ENCODE measurements at regions not wholly inside any gene's neighbourhood (a gene's known extent, or its start where the extent isn't known, plus 50 kb on each side); places are given as distances from the start of the nearest gene placed in this dataset.
A peak's percentile ranks its signal among the peaks of the same experiment; 100 is the strongest.

- Histone ChIP-seq H3K9me2 (replicated peaks; ENCODE audit: low read length) (no peaks in the 10 kb centered on the region), H3K4me3 (ENCODE audit: low read length) (peak overlapping the region; percentile 4; the same call in 1 of the 2 replicates), H3K4me2 (ENCODE audit: low read length) (peak overlapping the region; percentile 57), H3K79me2 (ENCODE audit: low read length) (no peaks in the 10 kb centered on the region), H3F3A (ENCODE audit: low read length, unreplicated experiment) (no peaks in the 10 kb centered on the region), H2AFZ (ENCODE audit: low read length) (peak overlapping the region; percentile 22), H3K4me1 (ENCODE audit: insufficient read depth, low read length) (peaks cover 3% of the 10 kb centered on the region; the same call in 1 of the 2 replicates), H3K27ac (ENCODE audit: low read length) (no peak overlapping the region), H3K36me3 (ENCODE audit: low read depth, low read length) (no peaks in the 10 kb centered on the region), H3K9me3 (ENCODE audit: low read length) (no peaks in the 10 kb centered on the region), H3K9ac (ENCODE audit: low read length) (no peak overlapping the region), H4K20me1 (ENCODE audit: low read length) (no peaks in the 10 kb centered on the region), H3K27me3 (ENCODE audit: low read length) (no peaks in the 10 kb centered on the region)
- ATAC-seq (peak; percentile 90), DNase-seq (peak; percentile 80)
- intact Hi-C loops (cut with micrococcal nuclease): loop anchor here (1.0 to 10.0 kb wide), 7 partner anchors 440 to 1096 kb away; no protein-coding TSS in a partner anchor
- no peak for TF ChIP-seq EZH2 (IDR thresholded peaks at IDR 0.05; ENCODE audit: low read length, unreplicated experiment)
- TF ChIP-seq CTCF (conservative IDR thresholded peaks at IDR 0.05; ENCODE audit: low read depth, low read length): peak; percentile 97
- POLR2A ChIA-PET (ENCODE audit: unreplicated experiment): no interaction called here
- no TSS peak for BruUV-seq (replicated peaks)
- CTCF ChIA-PET: interaction anchor here (0.7 to 1.2 kb wide), 2 partner anchors 441 to 454 kb away, joined by 3 to 5 read pairs; no protein-coding TSS in a partner anchor
These were observed 453.3 kb downstream of the KCNJ2 start for GRCh38 chr17:70622368-70623260.

GRCh38 chr17:70624211-70624610 lies 454.9 kb downstream of the KCNJ2 start:
- intact Hi-C loops (cut with micrococcal nuclease): loop anchor here (5.0 to 10.0 kb wide), 2 partner anchors 442 to 849 kb away; no protein-coding TSS in a partner anchor
- TF ChIP-seq CTCF (conservative IDR thresholded peaks at IDR 0.05; ENCODE audit: low read depth, low read length): no peak
- no peak for TF ChIP-seq EZH2 (IDR thresholded peaks at IDR 0.05; ENCODE audit: low read length, unreplicated experiment)
- TF ChIP-seq EZH2phosphoT487 (IDR thresholded peaks at IDR 0.05; ENCODE audit: borderline replicate concordance, low read length): no peak
- Histone ChIP-seq H3K4me1 (ENCODE audit: insufficient read depth, low read length) (peaks cover 3% of the 10 kb centered on the region; the same call in 1 of the 2 replicates), H3F3A (ENCODE audit: low read length, unreplicated experiment) (no peaks in the 10 kb centered on the region), H3K9ac (ENCODE audit: low read length) (no peak overlapping the region), H3K4me2 (ENCODE audit: low read length) (no peak overlapping the region), H4K20me1 (ENCODE audit: low read length) (no peaks in the 10 kb centered on the region), H3K27ac (ENCODE audit: low read length) (no peak overlapping the region), H3K36me3 (ENCODE audit: low read depth, low read length) (no peaks in the 10 kb centered on the region), H2AFZ (ENCODE audit: low read length) (peak overlapping the region; percentile 44; the same call in 1 of the 2 replicates), H3K9me2 (replicated peaks; ENCODE audit: low read length) (no peaks in the 10 kb centered on the region), H3K79me2 (ENCODE audit: low read length) (no peaks in the 10 kb centered on the region), H3K27me3 (ENCODE audit: low read length) (no peaks in the 10 kb centered on the region), H3K4me3 (ENCODE audit: low read length) (no peak overlapping the region), H3K9me3 (ENCODE audit: low read length) (no peaks in the 10 kb centered on the region)
- ATAC-seq (no peak), DNase-seq (no peak)
- no TSS peak for BruUV-seq (replicated peaks)
- ChIA-PET POLR2A (ENCODE audit: unreplicated experiment) (no interaction called here), CTCF (interaction anchor here (0.6 kb wide), 1 partner anchor 474 kb away, joined by 5 read pairs; no protein-coding TSS in a partner anchor)
